ENCODE measurements at regions not wholly inside any gene's neighbourhood (a gene's known extent, or its start where the extent isn't known, plus 50 kb on each side); places are given as distances from the start of the nearest gene placed in this dataset.
A peak's percentile ranks its signal among the peaks of the same experiment; 100 is the strongest.

GRCh38 chr15:97196048-97197014 is 764.2 kb upstream of the ARRDC4 start:
- no peak for DNase-seq

- DNase-seq: no peak
Observed at GRCh38 chr15:97199393-97200051, 761.0 kb upstream of the ARRDC4 start.

GRCh38 chr15:97200161-97200560 is 760.3 kb upstream of the ARRDC4 start:
- DNase-seq: no peak

- DNase-seq: no peak
Observed at GRCh38 chr15:97210277-97210676, 750.2 kb upstream of the ARRDC4 start.

GRCh38 chr15:97215629-97216028 is 744.9 kb upstream of the ARRDC4 start:
- no peak for DNase-seq

- DNase-seq: no peak
Observed at GRCh38 chr15:97224191-97224641, 736.3 kb upstream of the ARRDC4 start.

GRCh38 chr15:97234851-97235610 is 725.5 kb upstream of the ARRDC4 start:
- DNase-seq: peak; percentile 6

GRCh38 chr15:97235611-97235985 is 724.9 kb upstream of the ARRDC4 start:
- DNase-seq: no peak

- DNase-seq: no peak
Observed at GRCh38 chr15:97236140-97236539, 724.4 kb upstream of the ARRDC4 start.

- DNase-seq: no peak
Observed at GRCh38 chr15:97237160-97237559, 723.3 kb upstream of the ARRDC4 start.

GRCh38 chr15:97248376-97248775 is 712.1 kb upstream of the ARRDC4 start:
- no peak for DNase-seq

- no peak for DNase-seq
Observed at GRCh38 chr15:97259943-97260342, 700.6 kb upstream of the ARRDC4 start.

- no peak for DNase-seq
Observed at GRCh38 chr15:97301166-97301565, 659.3 kb upstream of the ARRDC4 start.

GRCh38 chr15:97316362-97316761 is 644.1 kb upstream of the ARRDC4 start:
- DNase-seq: no peak

- no peak for DNase-seq
Observed at GRCh38 chr15:97317163-97317562, 643.3 kb upstream of the ARRDC4 start.

- DNase-seq: no peak
Observed at GRCh38 chr15:97319291-97319690, 641.2 kb upstream of the ARRDC4 start.

GRCh38 chr15:97346221-97346620 is 614.3 kb upstream of the ARRDC4 start:
- no peak for DNase-seq

- DNase-seq: no peak
Observed at GRCh38 chr15:97350813-97351212, 609.7 kb upstream of the ARRDC4 start.

GRCh38 chr15:97383516-97383915 is 577.0 kb upstream of the ARRDC4 start:
- DNase-seq: no peak

GRCh38 chr15:97386940-97387339 is 573.6 kb upstream of the ARRDC4 start:
- DNase-seq: no peak

GRCh38 chr15:97401195-97401594 is 559.3 kb upstream of the ARRDC4 start:
- no peak for DNase-seq

GRCh38 chr15:97401970-97402369 is 558.5 kb upstream of the ARRDC4 start:
- no peak for DNase-seq

- no peak for DNase-seq
Observed at GRCh38 chr15:97406841-97407240, 553.7 kb upstream of the ARRDC4 start.
